WI38 (cell line): ENCODE measurements at regions not wholly inside any gene's neighbourhood (a gene's known extent, or its start where the extent isn't known, plus 50 kb on each side); places are given as distances from the start of the nearest gene placed in this dataset.

Experiments
- H3K4me3 ChIP-seq: 2 replicates; pipeline ENCODE4 v1.5.1; 2011; ENCODE audit warnings: low read depth, mild to moderate bottlenecking, control low read depth, low read length
- TF ChIP-seq, protein P1 (sequence below): IDR thresholded peaks from 2 replicates; pipeline ENCODE4 v1.5.1; 2012; ENCODE audit warnings: low read depth, mild to moderate bottlenecking, control low read depth, low read length

- TF ChIP-seq, protein P1, sequence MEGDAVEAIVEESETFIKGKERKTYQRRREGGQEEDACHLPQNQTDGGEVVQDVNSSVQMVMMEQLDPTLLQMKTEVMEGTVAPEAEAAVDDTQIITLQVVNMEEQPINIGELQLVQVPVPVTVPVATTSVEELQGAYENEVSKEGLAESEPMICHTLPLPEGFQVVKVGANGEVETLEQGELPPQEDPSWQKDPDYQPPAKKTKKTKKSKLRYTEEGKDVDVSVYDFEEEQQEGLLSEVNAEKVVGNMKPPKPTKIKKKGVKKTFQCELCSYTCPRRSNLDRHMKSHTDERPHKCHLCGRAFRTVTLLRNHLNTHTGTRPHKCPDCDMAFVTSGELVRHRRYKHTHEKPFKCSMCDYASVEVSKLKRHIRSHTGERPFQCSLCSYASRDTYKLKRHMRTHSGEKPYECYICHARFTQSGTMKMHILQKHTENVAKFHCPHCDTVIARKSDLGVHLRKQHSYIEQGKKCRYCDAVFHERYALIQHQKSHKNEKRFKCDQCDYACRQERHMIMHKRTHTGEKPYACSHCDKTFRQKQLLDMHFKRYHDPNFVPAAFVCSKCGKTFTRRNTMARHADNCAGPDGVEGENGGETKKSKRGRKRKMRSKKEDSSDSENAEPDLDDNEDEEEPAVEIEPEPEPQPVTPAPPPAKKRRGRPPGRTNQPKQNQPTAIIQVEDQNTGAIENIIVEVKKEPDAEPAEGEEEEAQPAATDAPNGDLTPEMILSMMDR: no peak
Observed at GRCh38 chr12:114799574-114800487, 115.9 kb upstream of the TBX3 start.

DNA sequence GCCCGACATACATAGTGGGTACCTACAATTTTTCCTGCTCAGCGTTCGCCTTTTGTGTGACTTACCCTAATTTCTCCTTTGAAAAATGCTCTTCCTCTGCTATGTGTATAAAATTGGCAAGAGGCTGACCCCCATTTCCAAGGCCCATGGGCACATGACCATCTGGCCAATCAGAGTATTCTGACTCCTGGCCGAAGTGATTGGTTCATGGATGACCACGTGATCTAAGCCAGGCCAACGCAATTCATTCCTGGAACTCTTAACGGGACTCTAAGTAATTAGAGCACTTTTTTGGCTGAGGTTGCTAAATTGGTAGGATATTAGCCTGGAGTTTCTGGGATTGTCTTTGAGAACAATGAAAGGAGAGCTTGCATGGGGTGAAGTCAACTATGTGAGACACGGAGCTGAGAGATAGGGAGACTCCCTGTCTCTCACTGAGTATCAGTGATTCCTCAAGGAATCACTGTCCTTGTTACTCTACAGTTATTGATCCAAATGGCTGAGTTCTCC lies 110.1 kb upstream of the TBX3 start:
- TF ChIP-seq, protein P1: no peak
- H3K4me3 ChIP-seq: no peak overlapping the region

More at GRCh38 chr12:114799574-114800487, 115.9 kb upstream of the TBX3 start:
- H3K4me3 ChIP-seq: no peak overlapping the region

GRCh38 chr12:114790276-114790675 lies 106.3 kb upstream of the TBX3 start:
- no peak overlapping the region for H3K4me3 ChIP-seq
- TF ChIP-seq, protein P1: no peak

- TF ChIP-seq, protein P1: no peak
- H3K4me3 ChIP-seq: no peak overlapping the region
Observed at GRCh38 chr12:114789821-114790220, 105.8 kb upstream of the TBX3 start.

DNA sequence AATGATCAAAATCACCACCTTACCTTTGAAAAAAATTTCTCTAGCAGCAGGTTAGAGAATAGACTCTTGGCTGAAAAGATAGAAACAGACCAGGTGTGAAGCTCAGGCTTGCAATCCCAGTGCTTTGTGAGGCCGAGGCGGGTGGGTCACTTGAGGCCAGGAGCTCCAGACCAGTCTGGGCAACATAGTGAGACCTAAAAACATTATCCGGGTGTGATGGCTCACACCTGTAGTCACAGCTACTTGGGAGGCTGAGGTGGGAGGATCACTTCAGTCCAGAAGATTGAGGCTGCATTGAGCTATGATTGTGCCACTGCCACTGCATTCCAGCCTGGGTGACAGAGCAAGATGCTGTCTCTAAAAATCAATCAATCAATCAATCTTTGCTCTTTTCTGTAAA lies 105.3 kb upstream of the TBX3 start:
- TF ChIP-seq, protein P1: no peak
- no peak overlapping the region for H3K4me3 ChIP-seq

- H3K4me3 ChIP-seq: no peak overlapping the region
- TF ChIP-seq, protein P1: no peak
Observed at GRCh38 chr12:114784526-114784925, 100.6 kb upstream of the TBX3 start.

- H3K4me3 ChIP-seq: no peak overlapping the region
- TF ChIP-seq, protein P1: no peak
Observed at GRCh38 chr12:114783089-114783618, 99.2 kb upstream of the TBX3 start.
